ENCODE measurements at regions not wholly inside any gene's neighbourhood (a gene's known extent, or its start where the extent isn't known, plus 50 kb on each side); places are given as distances from the start of the nearest gene placed in this dataset.
"Not testable (repeated sequence)": the region's sequence is repeated elsewhere in the genome, so short reads cannot be mapped to it uniquely, and the experiment has no call there.

GRCh38 chr5:86981898-86982297 lies 285.8 kb upstream of the RASA1 start:
- DNase-seq: no peak

GRCh38 chr5:86983208-86983607 lies 284.5 kb upstream of the RASA1 start:
- no peak for DNase-seq

- DNase-seq: no peak
Measured at GRCh38 chr5:86986837-86987236, 280.8 kb upstream of the RASA1 start.

- no peak for DNase-seq
Measured at GRCh38 chr5:86997516-86997915, 270.2 kb upstream of the RASA1 start.

- no peak for DNase-seq
Measured at GRCh38 chr5:86999951-87000350, 267.7 kb upstream of the RASA1 start.

- DNase-seq: no peak
Measured at GRCh38 chr5:87002485-87002884, 265.2 kb upstream of the RASA1 start.

GRCh38 chr5:87004101-87004500 lies 263.6 kb upstream of the RASA1 start:
- DNase-seq: no peak

- DNase-seq: no peak
Measured at GRCh38 chr5:87007737-87008136, 259.9 kb upstream of the RASA1 start.

- no peak for DNase-seq
Measured at GRCh38 chr5:87008751-87009560, 258.7 kb upstream of the RASA1 start.

- DNase-seq: no peak
Measured at GRCh38 chr5:87010736-87011135, 256.9 kb upstream of the RASA1 start.

- DNase-seq: no peak
Measured at GRCh38 chr5:87015901-87016300, 251.8 kb upstream of the RASA1 start.

- DNase-seq: no peak
Measured at GRCh38 chr5:87020099-87020934, 247.4 kb upstream of the RASA1 start.

GRCh38 chr5:87022415-87022814 lies 245.3 kb upstream of the RASA1 start:
- DNase-seq: no peak

- no peak for DNase-seq
Measured at GRCh38 chr5:87027570-87027969, 240.1 kb upstream of the RASA1 start.

- no peak for DNase-seq
Measured at GRCh38 chr5:87029951-87030350, 237.7 kb upstream of the RASA1 start.

GRCh38 chr5:87030699-87031098 lies 237.0 kb upstream of the RASA1 start:
- DNase-seq: no peak

GRCh38 chr5:87034557-87034956 lies 233.1 kb upstream of the RASA1 start:
- no peak for DNase-seq

- DNase-seq: no peak
Measured at GRCh38 chr5:87042554-87042953, 225.1 kb upstream of the RASA1 start.

- no peak for DNase-seq
Measured at GRCh38 chr5:87048156-87048555, 219.5 kb upstream of the RASA1 start.

GRCh38 chr5:87049012-87049411 lies 218.7 kb upstream of the RASA1 start:
- DNase-seq: not testable (repeated sequence)

- no peak for DNase-seq
Measured at GRCh38 chr5:87051502-87052113, 216.1 kb upstream of the RASA1 start.

- no peak for DNase-seq
Measured at GRCh38 chr5:87053146-87053545, 214.5 kb upstream of the RASA1 start.

- no peak for DNase-seq
Measured at GRCh38 chr5:87054821-87055220, 212.9 kb upstream of the RASA1 start.

GRCh38 chr5:87061046-87061445 lies 206.6 kb upstream of the RASA1 start:
- no peak for DNase-seq
